ENCODE measurements at regions not wholly inside any gene's neighbourhood (a gene's known extent, or its start where the extent isn't known, plus 50 kb on each side); places are given as distances from the start of the nearest gene placed in this dataset.

DNA sequence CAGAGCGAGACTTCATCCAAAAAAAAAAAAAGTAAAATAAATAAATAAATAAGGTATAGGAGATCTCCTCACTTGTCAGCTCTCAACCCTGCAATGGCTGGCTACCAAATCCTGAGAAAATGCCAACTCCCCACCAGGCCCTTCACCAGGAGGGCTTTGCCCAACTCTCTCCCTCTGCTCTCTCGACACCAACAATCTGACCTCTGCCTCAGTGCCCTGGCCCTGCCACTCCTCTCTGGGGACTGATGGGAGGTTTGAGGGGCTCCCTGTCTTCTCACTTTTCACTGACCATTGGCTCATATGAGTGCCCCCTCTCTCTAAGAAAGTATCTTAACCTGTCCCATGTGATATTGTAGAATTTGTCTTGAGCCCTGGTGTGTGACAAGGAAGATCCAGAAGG lies 52.6 kb upstream of the SH3PXD2B start:
- no peak for TF ChIP-seq CAMTA2 (CRISPR knock-in tag; conservative IDR thresholded peaks at IDR 0.05)
- TF ChIP-seq ATF7 (IDR thresholded peaks at IDR 0.05) = no peak
- TF ChIP-seq TBL1XR1 (IDR thresholded peaks at IDR 0.05; ENCODE audit: low read length in 2 of 2) = no peak
- TF ChIP-seq CCNT2 (IDR thresholded peaks at IDR 0.05; ENCODE audit: borderline replicate concordance, extremely low read depth, insufficient read length, low read depth, low read length) = no peak
- no peak for TF ChIP-seq EZH2 (IDR thresholded peaks at IDR 0.05; ENCODE audit: borderline replicate concordance, low read depth, low read length)
- no peak for TF ChIP-seq MYNN (IDR thresholded peaks at IDR 0.05)
- no peak for TF ChIP-seq MYNN (CRISPR knock-in tag; IDR thresholded peaks at IDR 0.05)
- TF ChIP-seq NR3C1 (CRISPR knock-in tag; IDR thresholded peaks at IDR 0.05) = no peak
- TF ChIP-seq KLF10 (CRISPR knock-in tag; IDR thresholded peaks at IDR 0.05) = no peak
- no peak for TF ChIP-seq ZNF121 (CRISPR knock-in tag; conservative IDR thresholded peaks at IDR 0.05)
